ENCODE measurements at regions not wholly inside any gene's neighbourhood (a gene's known extent, or its start where the extent isn't known, plus 50 kb on each side); places are given as distances from the start of the nearest gene placed in this dataset.

GRCh38 chr4:80138551-80139538, 58.5 kb upstream of the PRDM8 start:
- ChIA-PET CTCF (no interaction called here), POLR2A (no interaction called here)
- no peak for TF ChIP-seq PKNOX1 (IDR thresholded peaks at IDR 0.05)
- no peak for TF ChIP-seq HDGF (IDR thresholded peaks at IDR 0.05; ENCODE audit: borderline replicate concordance)
- no peak for TF ChIP-seq SUZ12 (IDR thresholded peaks at IDR 0.05)
- TF ChIP-seq ELF4 (IDR thresholded peaks at IDR 0.05), result no peak
- no peak for TF ChIP-seq FOXA1 (IDR thresholded peaks at IDR 0.05)
- TF ChIP-seq FOXM1 (IDR thresholded peaks at IDR 0.05; ENCODE audit: borderline replicate concordance), result no peak
- no peak for TF ChIP-seq ARNT (IDR thresholded peaks at IDR 0.05)
- no peak for TF ChIP-seq BHLHE40 (IDR thresholded peaks at IDR 0.05; ENCODE audit: borderline replicate concordance)
- no peak for TF ChIP-seq FOXK2 (IDR thresholded peaks at IDR 0.05)
- no peak for TF ChIP-seq TARDBP (IDR thresholded peaks at IDR 0.05)
- TF ChIP-seq CTBP1 (IDR thresholded peaks at IDR 0.05; ENCODE audit: borderline replicate concordance), result no peak
- TF ChIP-seq L3MBTL2 (conservative IDR thresholded peaks at IDR 0.05), result no peak
- TF ChIP-seq SP1 (IDR thresholded peaks at IDR 0.05), result no peak
- no peak for TF ChIP-seq LEF1 (IDR thresholded peaks at IDR 0.05; ENCODE audit: borderline replicate concordance)
- no peak for TF ChIP-seq ZNF384 (IDR thresholded peaks at IDR 0.05)
- no peak for TF ChIP-seq NFRKB (IDR thresholded peaks at IDR 0.05)
- no peak for DNase-seq (ENCODE audit: extremely low spot score)

GRCh38 chr4:80137631-80138030, 59.7 kb upstream of the PRDM8 start:
- ChIA-PET CTCF (no interaction called here), POLR2A (no interaction called here)
- TF ChIP-seq TARDBP (IDR thresholded peaks at IDR 0.05), result no peak
- TF ChIP-seq ZNF384 (IDR thresholded peaks at IDR 0.05), result no peak
- TF ChIP-seq FOXK2 (IDR thresholded peaks at IDR 0.05), result no peak
- TF ChIP-seq ARNT (IDR thresholded peaks at IDR 0.05), result no peak
- no peak for TF ChIP-seq BHLHE40 (IDR thresholded peaks at IDR 0.05; ENCODE audit: borderline replicate concordance)
- no peak for TF ChIP-seq CTBP1 (IDR thresholded peaks at IDR 0.05; ENCODE audit: borderline replicate concordance)
- no peak for DNase-seq (ENCODE audit: extremely low spot score)

GRCh38 chr4:80136270-80136669, 61.0 kb upstream of the PRDM8 start:
- CTCF ChIA-PET, result interaction anchor here (0.5 kb wide), 1 partner anchor 481 kb away, joined by 3 read pairs; no protein-coding TSS in a partner anchor
- TF ChIP-seq LEF1 (IDR thresholded peaks at IDR 0.05; ENCODE audit: borderline replicate concordance), result no peak
- no peak for TF ChIP-seq ZNF384 (IDR thresholded peaks at IDR 0.05)
- no peak for TF ChIP-seq FOXK2 (IDR thresholded peaks at IDR 0.05)
- no peak for TF ChIP-seq ARNT (IDR thresholded peaks at IDR 0.05)
- no peak for DNase-seq (ENCODE audit: extremely low spot score)
- POLR2A ChIA-PET, result no interaction called here

- TF ChIP-seq CTBP1 (IDR thresholded peaks at IDR 0.05; ENCODE audit: borderline replicate concordance) (no peak), FOXM1 (IDR thresholded peaks at IDR 0.05; ENCODE audit: borderline replicate concordance) (no peak), ELF4 (IDR thresholded peaks at IDR 0.05) (no peak), PKNOX1 (IDR thresholded peaks at IDR 0.05) (no peak), FOXA1 (IDR thresholded peaks at IDR 0.05) (no peak), ARNT (IDR thresholded peaks at IDR 0.05) (no peak), BHLHE40 (IDR thresholded peaks at IDR 0.05; ENCODE audit: borderline replicate concordance) (no peak), HDGF (IDR thresholded peaks at IDR 0.05; ENCODE audit: borderline replicate concordance) (no peak)
- CTCF ChIA-PET, result no interaction called here
- POLR2A ChIA-PET, result no interaction called here
- no peak for DNase-seq (ENCODE audit: extremely low spot score)
Observed at GRCh38 chr4:80135702-80136058, 61.6 kb upstream of the PRDM8 start.

GRCh38 chr4:80134936-80135701, 62.1 kb upstream of the ANTXR2 start:
- TF ChIP-seq FOXK2 (IDR thresholded peaks at IDR 0.05), result no peak
- no peak for TF ChIP-seq NFRKB (IDR thresholded peaks at IDR 0.05)
- ChIA-PET POLR2A (no interaction called here), CTCF (no interaction called here)
- DNase-seq (ENCODE audit: extremely low spot score), result no peak

GRCh38 chr4:80133240-80133783, 60.3 kb upstream of the ANTXR2 start:
- no peak for DNase-seq (ENCODE audit: extremely low spot score)
- TF ChIP-seq FOXM1 (IDR thresholded peaks at IDR 0.05; ENCODE audit: borderline replicate concordance) (no peak), BHLHE40 (IDR thresholded peaks at IDR 0.05; ENCODE audit: borderline replicate concordance) (no peak), NFRKB (IDR thresholded peaks at IDR 0.05) (no peak), HDGF (IDR thresholded peaks at IDR 0.05; ENCODE audit: borderline replicate concordance) (no peak), LEF1 (IDR thresholded peaks at IDR 0.05; ENCODE audit: borderline replicate concordance) (no peak), ZNF384 (IDR thresholded peaks at IDR 0.05) (no peak), TARDBP (IDR thresholded peaks at IDR 0.05) (no peak), FOXK2 (IDR thresholded peaks at IDR 0.05) (no peak), CTBP1 (IDR thresholded peaks at IDR 0.05; ENCODE audit: borderline replicate concordance) (no peak), ELF4 (IDR thresholded peaks at IDR 0.05) (no peak), PKNOX1 (IDR thresholded peaks at IDR 0.05) (no peak), FOXA1 (IDR thresholded peaks at IDR 0.05) (no peak), SUZ12 (IDR thresholded peaks at IDR 0.05) (no peak), SP1 (IDR thresholded peaks at IDR 0.05) (no peak), ARNT (IDR thresholded peaks at IDR 0.05) (no peak)
- CTCF ChIA-PET, result no interaction called here
- POLR2A ChIA-PET, result no interaction called here

Data from HEK293T (cell line).